Urothelium cell line (cell line): ENCODE measurements at regions not wholly inside any gene's neighbourhood (a gene's known extent, or its start where the extent isn't known, plus 50 kb on each side); places are given as distances from the start of the nearest gene placed in this dataset.

Source experiments
- DNase-seq: peaks from one replicate; pipeline ENCODE4 v3.0.0; 2011; ENCODE audit warnings: low spot score, mixed read lengths
- FAIRE-seq: peaks from 2 replicates; lab custom pipeline; 2011; peaks lifted over from hg19 to GRCh38; lab: Jason Lieb, UNC

- no peak for FAIRE-seq
Observed at GRCh38 chr5:149441986-149442385, 62.9 kb upstream of the IL17B start.

DNA sequence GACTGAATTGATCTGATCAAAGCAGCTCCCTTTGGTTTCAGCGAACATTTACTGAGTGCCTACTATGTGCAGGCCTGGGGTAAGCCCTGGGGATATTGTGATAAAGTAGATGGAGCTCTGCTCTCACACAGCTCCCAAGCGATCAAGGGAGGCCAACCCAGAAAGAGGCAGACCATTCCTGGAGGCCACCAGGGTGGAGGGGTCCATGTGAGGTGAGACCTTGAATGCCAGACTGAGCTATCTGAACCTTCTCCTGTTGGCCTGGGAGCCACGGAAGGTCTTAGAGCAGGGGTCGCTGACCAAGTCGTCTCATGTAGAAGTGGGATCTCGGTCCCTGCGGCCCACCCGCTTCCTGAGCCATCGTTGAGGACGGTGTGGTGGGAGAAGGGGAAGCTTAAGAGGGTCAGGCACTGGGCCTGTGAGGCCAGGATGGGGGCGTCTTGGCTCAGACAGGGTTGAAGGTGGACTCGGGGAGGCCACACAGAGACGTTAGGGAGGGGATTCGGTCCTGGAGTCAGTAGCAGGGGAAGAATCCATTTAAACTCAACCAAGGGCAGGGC is 62.2 kb upstream of the IL17B start:
- FAIRE-seq, result no peak
- DNase-seq, result no peak

More at GRCh38 chr5:149441986-149442385, 62.9 kb upstream of the IL17B start:
- no peak for DNase-seq

- FAIRE-seq, result peak; percentile 82
- DNase-seq, result peak; percentile 91
Observed at GRCh38 chr5:149439899-149440542, 60.9 kb upstream of the IL17B start.

GRCh38 chr5:149438711-149439132 is 59.6 kb upstream of the IL17B start:
- no peak for DNase-seq
- no peak for FAIRE-seq

GRCh38 chr5:149438281-149438680 is 59.2 kb upstream of the IL17B start:
- DNase-seq, result no peak
- no peak for FAIRE-seq

- no peak for DNase-seq
- no peak for FAIRE-seq
Observed at GRCh38 chr5:149437391-149438040, 58.4 kb upstream of the IL17B start.

GRCh38 chr5:149435660-149436059 is 56.6 kb upstream of the IL17B start:
- no peak for FAIRE-seq

GRCh38 chr5:149435015-149435376 is 55.9 kb upstream of the IL17B start:
- DNase-seq, result no peak
- FAIRE-seq, result no peak

More at GRCh38 chr5:149435660-149436059, 56.6 kb upstream of the IL17B start:
- DNase-seq, result no peak

DNA sequence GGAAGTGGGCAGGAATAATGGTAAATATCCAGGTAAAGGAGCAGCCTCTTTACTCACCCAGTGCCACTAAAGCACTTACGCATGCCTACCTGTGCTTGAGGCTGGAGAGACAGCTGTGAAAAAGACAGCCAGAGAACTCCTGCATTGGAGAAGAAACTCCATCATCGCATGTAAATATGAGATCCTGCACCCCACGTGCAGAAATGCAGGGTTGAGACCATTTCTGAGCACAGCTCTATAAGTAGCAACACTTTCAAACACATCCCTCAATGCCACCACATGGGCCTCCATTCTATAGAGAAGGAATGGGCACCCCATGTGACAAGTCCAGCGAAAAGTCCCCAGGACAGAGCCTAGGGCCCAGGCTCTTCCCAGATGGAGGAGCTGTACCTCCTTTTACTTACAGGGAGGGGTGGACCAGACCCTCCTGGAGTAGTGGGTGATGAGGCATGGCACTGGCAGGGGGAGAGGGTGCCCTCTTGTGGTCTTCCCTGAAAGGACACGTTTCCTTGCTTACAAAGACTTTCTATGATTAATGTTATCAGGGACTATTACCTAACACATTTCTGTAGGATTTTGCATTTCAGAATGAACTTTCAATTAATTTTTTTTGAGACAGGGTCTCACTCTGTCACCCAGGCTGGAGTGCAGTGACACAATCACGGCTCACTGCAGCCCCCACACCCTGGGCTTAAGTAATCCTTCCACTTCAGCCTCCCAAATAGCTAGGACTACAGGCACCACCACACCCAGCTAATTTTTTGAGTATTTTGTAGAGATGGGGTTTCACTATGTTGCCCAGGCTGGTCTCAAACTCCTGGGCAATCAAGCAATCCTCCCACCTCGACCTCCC is 55.3 kb upstream of the IL17B start:
- no peak for FAIRE-seq
- DNase-seq, result peak; percentile 67

DNA sequence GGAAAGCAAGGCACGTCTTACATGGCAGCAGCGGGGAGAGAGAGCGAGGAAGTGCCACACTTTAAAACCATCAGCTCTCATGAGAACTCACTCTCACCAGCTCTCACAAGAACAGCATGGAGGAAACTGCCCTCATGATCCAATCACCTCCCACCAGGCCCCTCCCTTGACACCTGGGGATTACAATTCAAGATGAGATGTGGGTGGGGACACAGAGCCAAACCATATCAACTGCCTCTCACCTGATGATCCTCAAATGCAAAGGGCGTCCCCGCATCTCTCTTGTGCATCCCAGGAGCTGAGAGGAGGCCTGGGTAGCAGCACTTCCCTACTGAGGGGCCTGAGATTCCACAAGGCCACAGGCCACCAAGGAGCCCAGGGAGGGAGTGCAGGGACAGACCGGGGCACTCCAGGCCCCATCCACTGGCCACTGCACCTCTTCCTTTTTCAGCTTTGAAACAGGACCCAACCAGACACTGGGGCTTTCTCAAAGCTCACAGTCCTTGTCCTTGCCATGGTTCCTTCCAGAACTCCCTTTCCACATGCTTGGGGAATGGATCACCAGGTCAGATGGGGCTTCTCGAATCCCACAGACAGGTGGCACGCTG is 54.5 kb upstream of the IL17B start:
- no peak for FAIRE-seq
- DNase-seq, result no peak

DNA sequence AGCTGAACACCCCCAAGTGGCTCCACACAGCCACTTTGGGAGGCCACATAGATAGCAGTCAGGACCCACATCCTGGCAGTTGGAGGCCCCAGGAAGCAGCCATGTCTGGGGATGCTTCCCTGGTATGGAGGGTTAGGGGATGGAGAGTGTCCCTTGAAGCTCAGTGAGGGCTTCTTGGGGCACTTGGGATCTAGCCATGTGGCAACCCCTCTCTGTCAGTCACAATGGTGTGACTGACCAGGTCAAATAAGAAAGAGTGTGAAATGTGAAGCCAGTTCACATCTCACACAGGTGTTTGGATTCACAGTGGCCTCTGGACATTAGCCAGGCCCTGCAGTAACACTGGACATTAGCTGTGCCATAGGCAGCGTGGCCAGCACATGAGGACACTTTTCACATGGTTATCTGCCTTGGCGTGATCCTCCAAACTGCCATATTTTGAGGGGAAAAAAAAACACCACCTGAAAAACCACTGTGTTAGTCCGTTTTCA is 53.9 kb upstream of the IL17B start:
- FAIRE-seq, result no peak
- no peak for DNase-seq

DNA sequence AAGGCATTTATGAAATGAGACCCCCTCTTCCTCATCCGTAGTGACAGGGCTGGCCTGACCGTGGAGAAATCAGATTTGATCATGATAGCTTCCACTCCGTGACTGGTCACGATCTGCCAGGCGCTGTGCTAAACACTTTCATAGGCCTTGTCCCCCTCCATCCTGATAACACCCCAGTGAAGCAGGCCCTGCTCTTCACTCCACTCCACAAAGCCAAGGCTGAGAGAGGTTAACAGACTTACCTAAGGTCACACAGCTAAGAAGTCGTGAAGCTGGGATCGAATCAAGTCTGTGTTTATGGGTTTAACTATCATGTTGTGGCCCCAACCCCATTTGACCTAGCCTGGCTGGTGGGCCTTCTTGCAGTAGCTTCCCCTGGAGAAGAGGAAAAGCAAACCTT is 53.3 kb upstream of the IL17B start:
- no peak for FAIRE-seq
- no peak for DNase-seq

DNA sequence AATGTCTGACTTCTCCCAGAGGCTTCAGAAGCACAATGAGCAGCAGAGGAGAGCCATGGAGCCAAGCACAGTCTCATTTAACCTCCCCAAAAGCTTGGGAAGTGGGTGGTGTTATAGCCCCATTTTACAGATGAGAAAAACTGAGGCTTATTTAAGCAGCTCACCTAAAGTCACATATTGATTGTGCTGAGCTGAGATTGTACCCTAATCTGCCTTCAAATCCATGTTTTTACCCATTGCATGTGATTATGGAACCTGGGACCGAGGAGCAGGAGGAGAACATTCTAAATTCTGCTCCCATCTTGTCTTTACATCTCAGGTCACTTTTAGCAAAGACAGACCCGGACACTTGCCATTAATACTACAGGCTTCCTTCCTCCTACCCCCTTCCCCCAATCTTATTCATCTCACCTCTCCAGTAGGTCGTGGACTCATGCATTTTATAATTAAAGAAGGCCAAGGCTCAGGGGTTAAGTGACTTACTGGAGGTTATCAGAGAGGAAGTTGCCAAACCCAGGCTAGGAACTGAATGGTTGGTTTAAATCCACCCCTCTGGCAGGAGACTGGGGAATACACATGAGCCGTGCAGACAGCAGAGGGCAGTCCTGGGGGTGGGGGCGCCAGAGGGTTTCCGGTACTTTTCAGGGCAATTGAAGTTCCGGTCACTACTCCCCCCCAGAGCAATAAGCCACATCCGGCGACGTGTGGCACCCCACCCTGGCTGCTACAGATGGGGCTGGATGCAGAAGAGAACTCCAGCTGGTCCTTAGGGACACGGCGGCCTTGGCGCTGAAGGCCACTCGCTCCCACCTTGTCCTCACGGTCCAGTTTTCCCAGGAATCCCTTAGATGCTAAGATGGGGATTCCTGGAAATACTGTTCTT is 51.0 kb upstream of the IL17B start:
- DNase-seq (no peak), FAIRE-seq (no peak)
